CD14-positive monocyte (primary cell): ENCODE measurements at regions not wholly inside any gene's neighbourhood (a gene's known extent, or its start where the extent isn't known, plus 50 kb on each side); places are given as distances from the start of the nearest gene placed in this dataset.

Experiments used
- DNase-seq, 3 donors: peaks; one replicate each; pipeline ENCODE4 v3.0.0-alpha.2; 2011 to 2022
- H2AFZ ChIP-seq: 2 replicates; pipeline ENCODE4 v1.6.0; 2012; ENCODE audit warnings: mild to moderate bottlenecking, low read depth, low read length, inconsistent platforms; ENCODE audit not compliant: insufficient read depth, poor library complexity, severe bottlenecking
- H3K27ac ChIP-seq, 2 donors: 1 replicate in 1 of 2; 2 replicates in 1 of 2; pipeline ENCODE4 v1.5.1; 2012 to 2013; ENCODE audit warnings: low read length in 2 of 2, control low read depth in 1 of 2, inconsistent platforms in 1 of 2, low read depth in 1 of 2, mild to moderate bottlenecking in 1 of 2
- H3K27me3 ChIP-seq, 2 donors: one replicate each; pipeline versions ENCODE4 v1.6.0 to v1.6.1; 2011 to 2013; ENCODE audit warnings: low read length in 2 of 2; ENCODE audit not compliant: control insufficient read depth in 2 of 2, insufficient read depth in 2 of 2
- H3K36me3 ChIP-seq, 2 donors: replicated peaks in 1 of 2; 1 replicate in 1 of 2; 2 replicates in 1 of 2; pipeline versions ENCODE4 v1.5.1 to v1.6.1; 2012 to 2013; ENCODE audit warnings: low read length in 2 of 2, control low read depth in 1 of 2, inconsistent platforms in 1 of 2, mild to moderate bottlenecking in 1 of 2; ENCODE audit not compliant: insufficient read depth in 2 of 2, control insufficient read depth in 1 of 2
- H3K4me1 ChIP-seq, 2 donors: 1 replicate in 1 of 2; 2 replicates in 1 of 2; pipeline versions ENCODE4 v1.5.1 to v1.6.1; 2012 to 2013; ENCODE audit warnings: low read length in 2 of 2, control low read depth in 1 of 2, inconsistent platforms in 1 of 2, mild to moderate bottlenecking in 1 of 2, moderate library complexity in 1 of 2; ENCODE audit not compliant: insufficient read depth in 2 of 2, control insufficient read depth in 1 of 2
- H3K4me2 ChIP-seq: replicated peaks from 2 replicates; pipeline ENCODE3; 2012; ENCODE audit warnings: low read length, moderate library complexity, mild to moderate bottlenecking; ENCODE audit not compliant: poor library complexity, severe bottlenecking; ENCODE audit errors: extremely low read depth
- H3K4me3 ChIP-seq, 3 experiments: fragments of 200-600 bp in 1 of 3; sonication (generic) in 1 of 3; replicated peaks in 1 of 3; 1 replicate in 2 of 3; 2 replicates in 1 of 3; pipeline ENCODE4 v1.5.1; 2011 to 2013; ENCODE audit warnings: low read length in 3 of 3, mild to moderate bottlenecking in 3 of 3, control low read depth in 2 of 3, low read depth in 2 of 3, inconsistent platforms in 1 of 3, moderate library complexity in 1 of 3
- H3K79me2 ChIP-seq: 2 replicates; pipeline ENCODE4 v1.6.0; 2012; ENCODE audit warnings: mild to moderate bottlenecking, control low read depth, inconsistent platforms, low read length, moderate library complexity; ENCODE audit not compliant: insufficient read depth
- H3K9ac ChIP-seq: 2 replicates; pipeline ENCODE4 v1.6.0; 2017; ENCODE audit warnings: low read length, mild to moderate bottlenecking; ENCODE audit not compliant: insufficient read depth, poor library complexity, severe bottlenecking
- H3K9me3 ChIP-seq, 2 donors: replicated peaks in 1 of 2; 1 replicate in 1 of 2; 2 replicates in 1 of 2; pipeline versions ENCODE4 v1.5.1 to v1.6.1; 2012 to 2013; ENCODE audit warnings: low read length in 2 of 2, control low read depth in 1 of 2; ENCODE audit not compliant: control insufficient read depth in 1 of 2, insufficient read depth in 1 of 2
- H4K20me1 ChIP-seq: 2 replicates; pipeline ENCODE4 v1.6.0; 2012; ENCODE audit warnings: mild to moderate bottlenecking, low read length, control low read depth, moderate library complexity; ENCODE audit not compliant: insufficient read depth
- H3K27ac Mint-ChIP-seq, 7 donors: one replicate each; pipeline ENCODE4 v1.8.0; 2020; ENCODE audit warnings: mild to moderate bottlenecking in 7 of 7, mixed read lengths in 7 of 7, moderate library complexity in 6 of 7, inconsistent platforms in 2 of 7
- H3K27me3 Mint-ChIP-seq, 3 donors: one replicate each; pipeline ENCODE4 v1.8.0; 2021 to 2022; ENCODE audit warnings: low read depth in 3 of 3, mild to moderate bottlenecking in 3 of 3, mixed read lengths in 3 of 3, moderate library complexity in 3 of 3, inconsistent platforms in 1 of 3
- H3K36me3 Mint-ChIP-seq, 2 donors: one replicate each; pipeline ENCODE4 v1.8.0; 2020; ENCODE audit warnings: mixed read lengths in 2 of 2, inconsistent platforms in 1 of 2, mild to moderate bottlenecking in 1 of 2
- H3K4me1 Mint-ChIP-seq: one replicate; pipeline ENCODE4 v1.8.0; 2020; ENCODE audit warnings: mild to moderate bottlenecking, mixed read lengths
- H3K4me3 Mint-ChIP-seq, 2 donors: one replicate each; pipeline ENCODE4 v1.8.0; 2020; ENCODE audit warnings: mild to moderate bottlenecking in 2 of 2, mixed read lengths in 2 of 2, moderate library complexity in 1 of 2
- H3K9me3 Mint-ChIP-seq, 7 donors: one replicate each; pipeline ENCODE4 v1.8.0; 2020 to 2022; ENCODE audit warnings: mixed read lengths in 7 of 7, mild to moderate bottlenecking in 6 of 7, moderate library complexity in 6 of 7, inconsistent platforms in 2 of 7
- CTCF ChIP-seq: fragments of 200-600 bp; IDR thresholded peaks from one replicate; pipeline ENCODE4 v1.8.0; 2022; ENCODE audit warnings: antibody characterized with exemption, mild to moderate bottlenecking
- WGBS: methylation state at CpG from one replicate; pipeline ENCODE4 v1.1.5; 2013; ENCODE audit warnings: missing lambda C conversion rate; ENCODE audit not compliant: insufficient coverage; 5-methylcytosine and 5-hydroxymethylcytosine counted together
- intact Hi-C, 2 donors: fragments of 100-400 bp; cut with micrococcal nuclease; formaldehyde crosslinking; loops; one replicate each; pipeline versions ENCODE4 v1.15.0 to v1.15.1; 2023

GRCh38 chr12:25794571-25794970 lies 163.9 kb upstream of the RASSF8 start:
- Histone ChIP-seq H4K20me1 (no peaks in the 10 kb centered on the region), H3K9me3 (no peaks in the 10 kb centered on the region), H3K4me3 (no peak overlapping the region), H3K27me3 (no peaks in the 10 kb centered on the region), H2AFZ (no peak overlapping the region), H3K36me3 (no peaks in the 10 kb centered on the region), H3K27ac (no peak overlapping the region), H3K79me2 (no peaks in the 10 kb centered on the region), H3K9ac (no peak overlapping the region), H3K4me1 (no peaks in the 10 kb centered on the region), H3K4me2 (no peak overlapping the region)
- no peak for TF ChIP-seq CTCF
- peaks cover 0 to 7% (median 0%) of the 10 kb centered on the region in 7 donors for H3K9me3 Mint-ChIP-seq
- no peak overlapping the region for H3K27ac Mint-ChIP-seq
- H3K4me1 Mint-ChIP-seq: no peaks in the 10 kb centered on the region
- intact Hi-C loops: no loop called here
- 93% methylated on average over 1 of the region's 3 CpGs for WGBS
- H3K4me3 Mint-ChIP-seq: no peak overlapping the region
- DNase-seq: no peak
- no peaks in the 10 kb centered on the region for H3K36me3 Mint-ChIP-seq
- H3K27me3 Mint-ChIP-seq: peaks cover 0 to 1% (median 0%) of the 10 kb centered on the region in 3 donors

- H2AFZ ChIP-seq: no peak overlapping the region
- H3K4me1 Mint-ChIP-seq: peaks cover 6% of the 10 kb centered on the region
Measured at GRCh38 chr12:25796523-25797000, 161.9 kb upstream of the RASSF8 start.

More at GRCh38 chr12:25796523-25797000, 161.9 kb upstream of the RASSF8 start:
- WGBS: no CpG with 5 or more reads among the region's 2 CpGs
- Mint-ChIP-seq H3K27ac (peak overlapping the region in 1 of 7 donors; percentile 9), H3K9me3 (peaks cover 0 to 5% (median 0%) of the 10 kb centered on the region in 7 donors), H3K27me3 (peaks cover 0 to 1% (median 0%) of the 10 kb centered on the region in 3 donors), H3K4me3 (no peak overlapping the region), H3K36me3 (no peaks in the 10 kb centered on the region)
- Histone ChIP-seq H3K27ac (no peak overlapping the region), H3K4me2 (no peak overlapping the region), H4K20me1 (no peaks in the 10 kb centered on the region), H3K36me3 (no peaks in the 10 kb centered on the region), H3K9ac (no peak overlapping the region), H3K9me3 (no peaks in the 10 kb centered on the region), H3K4me3 (no peak overlapping the region), H3K27me3 (no peaks in the 10 kb centered on the region), H3K79me2 (no peaks in the 10 kb centered on the region), H3K4me1 (no peaks in the 10 kb centered on the region)
- intact Hi-C loops: no loop called here
- TF ChIP-seq CTCF: no peak
- DNase-seq: no peak
